ENCODE measurements at regions not wholly inside any gene's neighbourhood (a gene's known extent, or its start where the extent isn't known, plus 50 kb on each side); places are given as distances from the start of the nearest gene placed in this dataset.

DNA sequence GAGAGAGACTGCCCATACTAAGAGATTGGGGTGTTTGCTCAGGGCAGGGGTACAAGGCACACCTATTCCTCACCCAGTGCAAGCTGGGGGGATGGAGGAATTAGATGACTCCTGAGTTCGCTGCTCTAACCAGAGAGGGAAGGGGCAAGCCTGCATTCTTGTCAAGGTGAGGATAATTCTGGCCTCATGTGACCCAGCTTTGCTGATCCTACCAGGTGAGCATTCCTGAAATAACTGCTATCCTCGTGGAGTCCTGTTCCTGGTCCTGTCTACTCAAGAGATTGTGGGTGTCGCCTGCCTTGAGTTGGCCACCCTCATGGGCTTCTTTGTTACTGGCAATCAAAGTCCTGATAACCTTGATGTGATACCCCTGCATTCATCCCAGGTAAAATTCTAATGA lies 206.0 kb downstream of the SPP2 start:
- TF ChIP-seq, protein P1, sequence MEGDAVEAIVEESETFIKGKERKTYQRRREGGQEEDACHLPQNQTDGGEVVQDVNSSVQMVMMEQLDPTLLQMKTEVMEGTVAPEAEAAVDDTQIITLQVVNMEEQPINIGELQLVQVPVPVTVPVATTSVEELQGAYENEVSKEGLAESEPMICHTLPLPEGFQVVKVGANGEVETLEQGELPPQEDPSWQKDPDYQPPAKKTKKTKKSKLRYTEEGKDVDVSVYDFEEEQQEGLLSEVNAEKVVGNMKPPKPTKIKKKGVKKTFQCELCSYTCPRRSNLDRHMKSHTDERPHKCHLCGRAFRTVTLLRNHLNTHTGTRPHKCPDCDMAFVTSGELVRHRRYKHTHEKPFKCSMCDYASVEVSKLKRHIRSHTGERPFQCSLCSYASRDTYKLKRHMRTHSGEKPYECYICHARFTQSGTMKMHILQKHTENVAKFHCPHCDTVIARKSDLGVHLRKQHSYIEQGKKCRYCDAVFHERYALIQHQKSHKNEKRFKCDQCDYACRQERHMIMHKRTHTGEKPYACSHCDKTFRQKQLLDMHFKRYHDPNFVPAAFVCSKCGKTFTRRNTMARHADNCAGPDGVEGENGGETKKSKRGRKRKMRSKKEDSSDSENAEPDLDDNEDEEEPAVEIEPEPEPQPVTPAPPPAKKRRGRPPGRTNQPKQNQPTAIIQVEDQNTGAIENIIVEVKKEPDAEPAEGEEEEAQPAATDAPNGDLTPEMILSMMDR (IDR thresholded peaks at IDR 0.05; ENCODE audit: insufficient read depth, low read length) = no peak
- TF ChIP-seq REST (IDR thresholded peaks at IDR 0.05; ENCODE audit: insufficient replicate concordance, low read depth) (no peak), GABPA (IDR thresholded peaks at IDR 0.05; ENCODE audit: low read depth) (no peak), POLR2AphosphoS5 (IDR thresholded peaks at IDR 0.05; ENCODE audit: low read depth) (no peak)
